NT2/D1 (cell line): ENCODE measurements at regions not wholly inside any gene's neighbourhood (a gene's known extent, or its start where the extent isn't known, plus 50 kb on each side); places are given as distances from the start of the nearest gene placed in this dataset.

Experiments
- YY1 ChIP-seq: IDR thresholded peaks from 2 replicates; pipeline ENCODE4 v1.6.1; 2011; ENCODE audit not compliant: insufficient read length, insufficient read depth
- ZNF274 ChIP-seq: IDR thresholded peaks from 2 replicates; pipeline ENCODE4 v1.6.1; 2011; ENCODE audit warnings: mild to moderate bottlenecking, low read depth, low read length

DNA sequence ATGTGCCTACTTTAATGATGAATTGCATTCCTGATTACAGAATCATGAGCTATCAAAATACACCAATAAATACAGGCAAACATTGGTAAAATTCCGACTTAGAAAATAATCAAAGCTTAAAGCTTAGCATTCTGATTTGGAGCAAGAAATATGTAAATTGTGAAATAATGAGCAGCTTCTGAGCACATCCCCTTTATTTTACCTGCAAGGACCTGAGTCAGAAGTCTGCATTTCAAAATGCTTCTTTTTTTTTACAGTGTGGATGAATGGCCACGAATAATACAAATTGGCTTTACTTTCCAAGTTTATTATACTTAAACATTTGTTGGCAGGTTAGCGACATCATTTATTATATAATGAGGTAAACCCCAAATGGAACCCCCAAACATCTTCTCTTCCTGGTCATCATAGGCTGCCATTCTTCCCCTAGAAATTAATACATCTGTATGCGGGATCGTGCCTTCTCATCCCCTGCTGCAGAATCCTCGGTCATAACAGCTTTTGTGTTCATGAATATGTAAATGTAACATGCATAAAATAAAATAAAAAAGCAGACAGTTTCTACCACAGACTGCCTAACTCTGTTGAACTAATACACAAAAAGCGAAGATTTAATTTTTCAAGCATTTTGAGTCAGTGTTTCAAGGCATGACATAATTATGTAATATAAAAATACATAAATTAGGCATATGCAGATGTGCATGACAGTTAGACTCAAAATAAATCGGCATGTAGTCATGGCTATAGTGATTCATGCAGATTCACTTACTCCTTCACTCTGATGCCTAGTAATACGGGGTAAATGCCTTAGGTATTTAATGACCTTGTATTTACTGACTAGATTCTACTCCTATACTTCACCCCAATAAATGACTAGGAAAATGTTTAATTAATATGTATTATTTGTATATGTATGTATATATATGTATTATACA, 339.7 kb downstream of the USP25 start:
- TF ChIP-seq ZNF274 (no peak), YY1 (no peak)
